ENCODE measurements at regions not wholly inside any gene's neighbourhood (a gene's known extent, or its start where the extent isn't known, plus 50 kb on each side); places are given as distances from the start of the nearest gene placed in this dataset.

DNA sequence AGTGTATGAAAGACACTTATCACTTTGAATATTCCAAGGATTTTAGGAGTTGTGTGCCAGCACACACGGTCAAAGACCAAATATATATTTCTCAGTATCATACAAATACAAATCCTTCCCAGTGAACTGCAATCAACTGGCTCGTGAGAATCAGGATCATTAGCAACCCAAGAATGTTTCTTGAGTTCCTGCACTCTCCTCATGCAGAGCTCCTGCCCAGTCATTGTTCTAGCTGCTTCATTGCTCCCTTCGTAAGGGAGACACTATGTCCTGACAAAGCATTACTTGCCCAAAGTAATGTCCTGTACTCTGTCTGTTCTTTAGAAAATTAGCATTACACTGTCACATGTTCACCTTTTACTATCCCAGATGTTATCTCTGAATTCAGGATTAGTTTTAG, 92.0 kb upstream of the SLC4A7 start:
- in situ Hi-C loops (cut with MboI; ENCODE audit: low pct_unique_long_range_greater_than_20kb, low sequenced_read_pairs, unreplicated experiment): no loop called here
- TF ChIP-seq, protein P1, sequence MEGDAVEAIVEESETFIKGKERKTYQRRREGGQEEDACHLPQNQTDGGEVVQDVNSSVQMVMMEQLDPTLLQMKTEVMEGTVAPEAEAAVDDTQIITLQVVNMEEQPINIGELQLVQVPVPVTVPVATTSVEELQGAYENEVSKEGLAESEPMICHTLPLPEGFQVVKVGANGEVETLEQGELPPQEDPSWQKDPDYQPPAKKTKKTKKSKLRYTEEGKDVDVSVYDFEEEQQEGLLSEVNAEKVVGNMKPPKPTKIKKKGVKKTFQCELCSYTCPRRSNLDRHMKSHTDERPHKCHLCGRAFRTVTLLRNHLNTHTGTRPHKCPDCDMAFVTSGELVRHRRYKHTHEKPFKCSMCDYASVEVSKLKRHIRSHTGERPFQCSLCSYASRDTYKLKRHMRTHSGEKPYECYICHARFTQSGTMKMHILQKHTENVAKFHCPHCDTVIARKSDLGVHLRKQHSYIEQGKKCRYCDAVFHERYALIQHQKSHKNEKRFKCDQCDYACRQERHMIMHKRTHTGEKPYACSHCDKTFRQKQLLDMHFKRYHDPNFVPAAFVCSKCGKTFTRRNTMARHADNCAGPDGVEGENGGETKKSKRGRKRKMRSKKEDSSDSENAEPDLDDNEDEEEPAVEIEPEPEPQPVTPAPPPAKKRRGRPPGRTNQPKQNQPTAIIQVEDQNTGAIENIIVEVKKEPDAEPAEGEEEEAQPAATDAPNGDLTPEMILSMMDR (IDR thresholded peaks at IDR 0.05; ENCODE audit: extremely low read depth, insufficient read depth, missing control alignments): no peak

GRCh38 chr3:27575499-27575898, 91.3 kb upstream of the SLC4A7 start:
- TF ChIP-seq, protein P1 (IDR thresholded peaks at IDR 0.05; ENCODE audit: extremely low read depth, insufficient read depth, missing control alignments): no peak
- no peak for DNase-seq (ENCODE audit: low spot score)
- in situ Hi-C loops (cut with MboI; ENCODE audit: low pct_unique_long_range_greater_than_20kb, low sequenced_read_pairs, unreplicated experiment): no loop called here

More for the DNA sequence above, 92.0 kb upstream of the SLC4A7 start:
- no peak for DNase-seq (ENCODE audit: low spot score)

DNA sequence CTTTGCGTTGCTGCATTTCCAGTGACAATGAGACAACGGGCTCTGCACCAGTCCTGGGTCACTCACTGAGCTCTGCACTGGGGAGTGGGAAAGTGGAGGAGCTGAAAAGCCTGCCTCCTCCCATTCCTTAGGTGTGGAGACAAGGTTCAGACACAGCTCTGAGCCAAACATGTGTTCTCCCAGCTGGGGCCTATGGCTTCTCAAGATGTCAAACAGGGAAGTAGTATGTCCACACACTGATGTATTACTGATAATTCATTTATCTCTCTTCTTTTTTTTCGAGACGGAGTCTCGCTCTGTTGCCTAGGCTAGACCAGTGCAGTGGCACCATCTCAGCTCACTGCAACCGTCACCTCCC, 90.2 kb upstream of the SLC4A7 start:
- TF ChIP-seq, protein P1 (IDR thresholded peaks at IDR 0.05; ENCODE audit: extremely low read depth, insufficient read depth, missing control alignments): no peak
- in situ Hi-C loops (cut with MboI; ENCODE audit: low pct_unique_long_range_greater_than_20kb, low sequenced_read_pairs, unreplicated experiment): no loop called here
- no peak for DNase-seq (ENCODE audit: low spot score)

DNA sequence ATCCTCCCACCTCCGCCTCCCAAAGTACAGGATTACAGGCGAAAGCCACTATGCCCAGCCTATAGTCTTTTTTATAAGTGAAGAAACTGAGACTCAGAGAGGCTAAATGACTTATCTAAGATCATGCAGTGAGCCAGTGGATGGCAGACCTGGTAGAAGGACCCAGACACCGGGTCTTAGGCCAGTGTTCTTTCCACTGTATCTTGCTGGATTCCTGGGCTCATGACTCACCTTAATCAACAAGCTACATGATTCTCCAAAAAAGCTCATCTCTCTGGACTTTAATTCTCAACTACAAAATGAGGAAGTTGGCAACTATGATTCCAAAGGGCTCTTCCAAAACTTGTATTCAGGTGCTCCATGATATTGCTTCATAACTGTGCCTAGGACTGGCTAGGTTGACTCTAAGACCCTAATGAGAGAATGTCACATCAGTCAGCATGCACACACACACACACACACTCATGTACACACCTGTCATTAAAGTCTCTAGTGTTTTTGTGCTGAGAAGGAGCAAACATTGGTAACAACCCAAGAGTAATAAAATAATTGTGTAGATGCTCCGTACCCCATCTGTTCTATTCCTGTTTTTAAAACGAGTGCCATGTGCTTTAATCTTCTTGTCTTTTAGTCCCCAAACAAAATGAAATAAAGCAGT, 89.7 kb upstream of the SLC4A7 start:
- no peak for DNase-seq (ENCODE audit: low spot score)
- TF ChIP-seq, protein P1 (IDR thresholded peaks at IDR 0.05; ENCODE audit: extremely low read depth, insufficient read depth, missing control alignments): no peak
- in situ Hi-C loops (cut with MboI; ENCODE audit: low pct_unique_long_range_greater_than_20kb, low sequenced_read_pairs, unreplicated experiment): no loop called here

DNA sequence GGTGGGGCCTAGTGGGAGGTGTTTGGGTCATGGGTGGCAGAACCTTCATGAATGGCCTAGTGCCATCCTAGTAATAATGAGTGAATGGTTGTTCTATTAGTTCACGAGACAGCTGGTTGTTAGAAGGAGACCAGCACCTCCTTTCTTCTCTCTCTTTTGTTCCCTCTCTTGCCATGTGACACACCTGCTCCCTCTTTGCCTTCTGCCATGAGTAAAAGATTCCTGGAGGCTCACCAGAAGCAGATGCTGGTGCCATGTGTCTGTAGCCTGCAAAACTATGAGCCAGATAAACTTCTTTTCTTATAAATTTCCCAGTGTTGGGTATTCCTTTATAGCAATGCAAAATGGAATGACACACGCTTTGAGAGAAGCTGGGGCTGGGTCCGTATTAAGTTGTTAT, 89.0 kb upstream of the SLC4A7 start:
- in situ Hi-C loops (cut with MboI; ENCODE audit: low pct_unique_long_range_greater_than_20kb, low sequenced_read_pairs, unreplicated experiment): no loop called here
- TF ChIP-seq, protein P1 (IDR thresholded peaks at IDR 0.05; ENCODE audit: extremely low read depth, insufficient read depth, missing control alignments): no peak
- DNase-seq (ENCODE audit: low spot score): no peak

GRCh38 chr3:27571345-27571744, 87.2 kb upstream of the SLC4A7 start:
- DNase-seq (ENCODE audit: low spot score): no peak
- in situ Hi-C loops (cut with MboI; ENCODE audit: low pct_unique_long_range_greater_than_20kb, low sequenced_read_pairs, unreplicated experiment): no loop called here
- TF ChIP-seq, protein P1 (IDR thresholded peaks at IDR 0.05; ENCODE audit: extremely low read depth, insufficient read depth, missing control alignments): no peak
